DMS79 (cell line): ENCODE measurements at regions not wholly inside any gene's neighbourhood (a gene's known extent, or its start where the extent isn't known, plus 50 kb on each side); places are given as distances from the start of the nearest gene placed in this dataset.

Experiments used
- DNase-seq: peaks from one replicate; lab custom pipeline; 2025; lab: John Stamatoyannopoulos, UW

DNA sequence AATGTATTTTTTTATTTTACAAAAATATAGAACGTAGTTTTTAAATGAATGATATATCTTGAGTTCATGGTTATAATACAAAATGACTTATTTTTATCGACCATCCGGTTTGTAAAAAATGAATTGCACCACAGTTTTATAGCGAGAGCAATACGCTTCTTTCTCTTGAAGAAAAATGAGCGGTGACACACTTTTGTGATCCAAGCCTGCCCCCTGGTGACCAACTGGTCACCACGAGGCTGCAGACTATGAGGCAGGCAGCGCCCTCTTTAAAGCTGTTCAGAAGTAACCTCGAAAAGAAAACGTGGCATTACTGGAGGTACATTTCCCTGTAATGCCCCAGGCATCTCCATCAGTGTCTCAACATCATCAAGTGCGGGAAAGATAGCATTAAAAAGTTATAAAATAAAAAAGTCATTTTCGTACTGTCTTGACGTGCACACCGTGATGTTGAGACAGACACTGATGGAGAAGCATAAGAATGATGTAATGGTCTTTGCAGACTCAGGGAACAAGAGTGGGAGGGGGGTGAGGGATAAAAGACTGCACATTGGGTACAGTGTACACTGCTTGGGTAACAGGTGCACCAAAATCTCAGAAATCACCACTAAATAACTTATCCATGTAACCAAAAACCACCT, 734.2 kb upstream of the ADAMTS5 start:
- DNase-seq = no peak

DNA sequence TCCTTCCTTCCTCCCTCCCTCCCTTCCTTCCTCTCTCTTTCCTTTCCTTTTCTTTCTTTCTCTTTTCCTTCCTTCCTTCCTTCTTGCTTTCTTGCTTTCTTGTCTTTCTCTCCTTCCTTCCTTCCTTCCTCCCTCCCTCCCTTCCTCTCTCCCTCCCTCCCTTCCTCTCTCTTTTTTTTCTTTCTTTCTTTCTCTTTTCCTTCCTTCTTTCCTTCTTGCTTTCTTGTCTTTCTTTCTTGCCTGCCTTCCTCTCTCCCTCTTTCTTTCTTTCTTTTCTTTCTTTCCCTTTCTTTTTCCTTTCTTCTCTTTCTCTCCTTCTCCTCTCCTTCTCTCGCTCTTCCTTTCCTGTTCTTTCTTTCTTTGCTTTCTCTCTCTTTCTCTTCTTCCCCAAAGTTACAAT, 728.4 kb upstream of the ADAMTS5 start:
- DNase-seq = no peak

DNA sequence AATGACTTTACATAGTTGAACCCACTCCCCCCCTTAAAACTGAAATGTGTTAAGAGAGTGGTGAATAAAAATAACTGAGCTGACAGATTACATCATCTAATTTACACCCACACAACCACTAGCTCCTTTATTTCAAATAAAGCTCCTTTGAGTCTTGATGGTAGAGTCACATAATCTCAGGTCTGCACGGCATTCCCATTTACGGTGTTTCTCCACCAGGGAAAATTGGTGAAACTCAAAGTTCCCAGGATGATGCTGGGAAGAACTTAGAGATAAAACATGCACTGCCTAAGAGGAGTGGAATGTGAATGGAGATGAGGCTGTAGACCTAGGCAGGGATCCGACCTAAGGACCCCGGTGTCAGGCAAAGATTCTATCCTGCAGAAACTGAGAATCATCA, 727.8 kb upstream of the ADAMTS5 start:
- no peak for DNase-seq

DNA sequence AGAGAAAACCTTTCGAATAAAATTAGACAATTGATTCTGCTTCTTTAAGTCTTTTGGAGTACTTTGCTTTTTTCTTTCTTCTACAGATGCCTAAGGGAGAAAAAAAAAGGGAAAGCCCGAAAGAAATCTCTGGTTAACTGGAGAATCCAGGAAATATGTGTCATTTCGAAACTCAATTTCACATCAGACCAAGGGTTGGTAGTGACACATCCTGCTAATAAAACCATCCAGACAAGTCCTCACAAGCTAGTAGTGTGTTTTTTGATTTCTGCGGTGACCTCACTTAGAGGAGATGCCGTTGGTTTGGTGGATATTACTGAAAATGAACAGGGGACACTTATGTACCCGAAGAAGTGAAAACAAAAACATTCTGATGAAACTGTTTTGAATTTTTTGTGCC, 726.5 kb upstream of the ADAMTS5 start:
- DNase-seq = no peak

DNA sequence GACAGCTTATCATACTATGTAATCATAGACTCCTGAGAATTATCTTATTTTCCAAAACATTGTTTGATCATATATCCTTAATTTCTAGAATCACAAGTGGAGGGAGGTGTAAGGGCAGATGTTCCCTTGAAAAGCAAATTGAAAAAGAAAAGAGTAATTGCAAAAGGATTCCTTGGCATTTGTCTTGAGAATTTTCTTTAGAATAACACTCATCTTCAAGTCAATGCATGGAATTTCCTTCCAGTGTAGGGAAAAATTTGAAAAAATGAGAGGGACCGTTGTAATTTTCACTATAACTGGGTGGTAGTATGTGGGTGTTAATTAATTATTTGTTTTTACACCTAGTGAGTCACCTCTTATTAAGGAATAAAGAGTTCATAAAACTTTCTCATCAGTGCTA, 724.6 kb upstream of the ADAMTS5 start:
- no peak for DNase-seq

DNA sequence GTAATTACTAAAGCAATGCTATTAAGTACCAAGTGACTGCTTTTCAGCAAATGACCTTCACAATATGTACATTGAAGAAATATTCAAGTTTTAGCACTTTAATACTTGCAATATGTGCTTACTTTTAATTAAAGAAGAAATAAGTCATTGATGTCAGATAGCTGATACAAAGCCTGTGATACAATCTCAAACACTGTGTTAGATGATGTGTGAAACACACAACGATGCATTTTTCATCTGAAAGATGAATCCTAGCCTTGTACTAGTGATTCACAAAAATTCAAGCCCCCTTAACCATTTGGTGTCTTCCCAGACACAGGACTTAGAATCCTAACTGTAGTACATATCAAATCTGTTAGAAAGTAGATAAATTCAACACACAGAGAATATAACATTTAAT, 724.1 kb upstream of the ADAMTS5 start:
- DNase-seq = no peak

DNA sequence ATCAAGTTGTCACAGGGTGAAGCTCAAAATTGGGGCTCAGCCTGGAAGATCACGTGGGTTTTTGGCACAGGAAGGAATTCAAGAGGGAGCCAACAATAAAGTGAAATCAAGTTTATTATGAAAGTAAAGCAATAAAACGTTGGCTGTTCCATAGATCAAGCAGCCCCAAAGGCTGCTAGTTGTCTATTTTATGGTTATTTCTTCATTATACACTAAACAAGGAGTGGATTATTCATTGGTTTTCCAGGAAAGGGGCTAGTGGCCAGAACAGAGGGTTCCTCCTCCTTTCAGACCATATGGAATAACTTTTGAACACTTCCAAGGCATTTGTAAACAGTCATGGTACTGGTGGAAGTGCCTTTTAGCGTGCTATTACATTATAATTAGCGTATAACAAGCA, 723.5 kb upstream of the ADAMTS5 start:
- no peak for DNase-seq

DNA sequence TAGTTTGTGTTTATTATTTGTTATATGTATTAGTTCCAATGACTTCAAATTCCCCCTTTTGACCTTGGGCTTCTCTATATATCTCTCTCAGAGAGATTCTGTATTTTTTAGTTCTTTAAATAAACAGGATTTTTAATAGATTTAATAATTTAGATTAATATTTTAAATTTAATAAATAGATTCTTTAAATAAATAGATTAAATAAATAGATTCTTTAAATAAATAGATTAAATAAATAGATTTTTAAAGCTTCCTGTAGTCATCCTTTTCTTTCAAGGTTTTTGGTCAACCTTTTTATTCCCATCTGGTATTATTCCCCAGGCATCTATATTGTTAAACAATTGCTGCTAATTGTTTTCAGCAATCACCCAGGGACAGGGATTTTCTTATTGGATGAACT, 721.9 kb upstream of the ADAMTS5 start:
- DNase-seq = no peak

DNA sequence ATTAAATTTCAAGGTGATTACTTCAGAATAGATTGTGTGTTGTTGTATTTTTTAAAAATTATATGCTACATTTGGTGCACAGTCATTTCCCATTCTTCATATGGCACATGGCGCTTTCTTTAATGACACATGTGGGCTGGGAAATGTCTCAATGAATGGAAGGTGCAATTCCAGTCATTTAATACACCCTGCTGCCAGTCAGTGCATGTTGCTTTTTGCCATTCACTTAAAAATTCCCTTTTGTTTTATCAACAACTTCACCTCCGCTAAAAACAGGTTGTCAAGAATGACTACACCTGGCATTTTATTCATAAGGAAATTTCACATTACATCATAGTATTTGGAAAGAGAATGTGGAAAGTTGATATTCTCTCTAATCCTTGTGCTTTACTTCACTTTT, 716.4 kb upstream of the ADAMTS5 start:
- no peak for DNase-seq

DNA sequence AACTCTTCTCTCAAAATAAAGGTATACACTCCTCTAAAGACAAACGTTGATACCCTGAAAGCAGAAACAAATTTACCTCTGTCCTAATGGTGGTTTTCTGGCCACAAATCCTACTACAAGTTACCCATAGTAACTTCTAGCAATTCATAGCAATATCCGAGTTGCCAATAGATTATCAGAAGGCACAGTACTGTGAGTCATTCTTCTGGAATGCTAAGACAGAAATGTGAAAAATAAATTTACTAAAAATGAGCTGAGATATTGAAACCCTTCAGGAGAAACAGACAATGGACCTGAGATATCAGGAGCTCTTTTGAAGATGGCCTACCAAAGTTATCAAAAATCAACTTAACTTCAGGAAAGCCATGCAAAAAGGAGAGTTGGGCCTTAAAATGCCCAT, 715.0 kb upstream of the ADAMTS5 start:
- DNase-seq = no peak

DNA sequence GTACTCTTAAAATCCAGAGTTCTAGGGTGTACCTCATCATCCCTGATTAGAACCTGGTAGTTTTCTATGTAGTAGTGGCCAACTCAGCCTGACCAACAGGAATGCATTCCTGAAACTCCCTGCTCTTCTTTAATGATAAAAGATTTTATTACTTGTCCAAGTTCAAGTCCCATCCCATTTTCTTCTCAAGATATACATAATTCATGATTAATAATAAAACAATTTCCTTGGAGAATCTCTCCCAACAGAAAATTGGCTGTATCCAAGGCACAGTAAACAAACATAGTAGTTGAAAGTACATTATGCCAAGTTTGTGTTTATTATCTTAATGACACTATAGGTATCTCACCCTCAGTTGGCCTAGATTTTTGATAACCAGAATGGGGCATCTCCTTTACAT, 714.1 kb upstream of the ADAMTS5 start:
- no peak for DNase-seq

DNA sequence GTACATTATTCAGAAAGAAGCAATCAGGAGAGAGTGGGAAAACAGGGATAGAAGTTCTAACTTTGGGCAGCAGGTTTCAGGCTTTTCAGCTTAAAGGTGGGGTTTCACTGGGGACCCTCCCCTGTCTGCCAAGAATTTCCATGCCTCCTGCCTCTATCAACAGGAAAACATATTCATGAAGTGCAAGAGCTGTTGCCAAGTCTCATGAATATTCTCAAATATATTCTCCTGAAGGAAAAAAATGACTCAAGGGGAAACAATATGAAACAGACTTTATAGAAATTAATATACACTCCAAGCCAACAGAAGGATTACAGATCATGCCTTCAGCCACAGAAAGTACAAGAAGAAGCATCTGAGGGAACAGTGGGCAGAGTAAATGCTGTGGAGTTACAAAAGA, 713.3 kb upstream of the ADAMTS5 start:
- no peak for DNase-seq

DNA sequence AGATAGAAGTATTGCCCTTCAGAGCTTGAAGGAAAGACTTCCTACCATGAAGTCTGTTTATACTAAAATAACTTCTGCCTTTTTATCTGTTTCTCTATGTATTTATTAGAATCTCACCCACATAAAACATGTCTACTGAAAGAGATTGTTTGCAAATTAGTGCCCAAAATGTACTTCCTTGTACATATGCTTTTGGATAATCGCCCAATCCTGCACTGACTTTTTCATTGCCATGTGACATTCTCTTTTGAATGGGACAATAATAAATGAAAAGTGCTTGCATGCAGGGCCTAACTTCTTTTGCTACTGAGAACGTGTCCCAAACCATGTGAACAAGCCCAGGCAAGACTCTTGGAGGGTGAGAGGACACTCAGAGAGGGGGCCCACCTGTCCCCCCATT, 711.6 kb upstream of the ADAMTS5 start:
- DNase-seq = no peak

DNA sequence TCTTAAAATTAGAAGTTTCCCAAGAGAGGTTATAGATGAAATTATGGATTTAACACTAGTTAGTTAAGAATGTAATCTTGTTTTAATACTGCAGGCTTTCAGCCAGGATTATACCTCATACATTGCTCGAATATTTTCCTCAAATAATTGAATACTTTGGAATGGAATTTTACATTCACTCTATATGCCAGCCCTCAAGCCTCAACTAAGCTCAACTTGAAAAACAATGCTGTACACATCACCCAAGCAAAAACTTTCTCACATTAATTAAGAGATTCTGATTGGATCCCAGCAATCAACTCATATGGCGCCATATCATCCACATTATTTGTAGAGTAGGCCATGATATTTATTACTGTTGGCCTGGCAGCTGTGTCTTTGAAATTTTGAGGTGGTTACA, 710.7 kb upstream of the ADAMTS5 start:
- DNase-seq = no peak

DNA sequence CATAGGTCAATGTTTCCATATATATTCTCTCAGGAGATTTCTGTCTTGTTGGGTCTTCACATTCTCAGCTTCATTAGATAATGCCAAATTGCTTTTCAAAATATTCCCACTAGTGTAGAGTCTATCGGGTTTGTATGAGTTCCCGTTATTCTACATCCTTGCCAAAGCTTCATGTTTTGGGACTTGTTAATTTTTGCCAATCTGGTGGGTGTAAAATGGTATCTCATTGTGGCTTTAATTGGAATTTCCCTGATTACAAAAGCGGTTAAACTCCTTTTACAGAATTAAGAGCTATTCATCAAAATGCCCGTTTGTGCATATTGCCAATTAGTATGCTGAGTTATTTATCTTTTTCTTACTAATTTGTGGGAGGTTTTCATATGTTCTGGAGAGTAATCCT, 708.4 kb upstream of the ADAMTS5 start:
- DNase-seq = no peak

DNA sequence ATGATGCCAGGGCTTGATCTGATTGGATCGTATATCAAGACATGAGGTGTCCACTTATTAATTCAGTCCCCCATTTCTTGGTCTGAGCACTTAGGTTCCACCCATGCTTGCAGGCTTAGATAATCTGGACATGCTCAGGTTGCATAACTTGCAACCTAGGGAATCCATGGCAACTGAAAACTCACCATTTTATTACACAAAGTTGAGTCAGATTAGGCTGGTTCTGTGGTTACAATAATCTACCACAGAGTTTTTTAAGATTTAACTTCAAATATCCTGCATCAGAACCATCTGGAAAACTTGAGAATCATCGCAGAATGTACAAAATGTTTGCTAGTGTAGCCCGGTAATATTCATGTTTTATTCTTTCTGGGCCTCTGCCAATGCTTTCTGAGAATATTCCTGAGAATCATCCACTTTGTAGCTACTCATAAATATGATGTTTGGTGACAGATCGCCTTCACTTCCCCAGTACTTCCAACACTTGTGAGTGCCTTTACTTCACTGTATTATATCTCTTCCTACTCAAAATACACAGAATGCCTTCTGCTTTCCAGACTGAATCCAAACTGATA, 707.2 kb upstream of the ADAMTS5 start:
- no peak for DNase-seq

DNA sequence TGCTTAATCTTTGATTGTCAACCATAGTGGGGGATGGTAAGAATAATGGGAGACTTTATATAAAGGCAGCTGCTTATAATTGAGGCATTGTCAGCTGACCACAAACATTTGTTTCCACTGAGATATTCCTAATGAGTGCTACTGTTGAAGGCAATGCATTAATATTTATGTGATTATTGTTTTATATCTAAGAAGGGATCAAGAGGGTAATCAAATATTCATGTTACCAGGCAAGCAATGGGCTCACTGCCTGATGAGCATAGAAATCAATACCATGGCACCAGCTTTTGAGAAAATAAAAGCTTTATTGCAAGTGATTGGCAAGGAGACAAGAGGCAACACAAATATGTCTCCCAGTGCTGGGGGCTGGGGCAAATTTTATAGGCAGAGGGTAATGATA, 706.7 kb upstream of the ADAMTS5 start:
- no peak for DNase-seq

DNA sequence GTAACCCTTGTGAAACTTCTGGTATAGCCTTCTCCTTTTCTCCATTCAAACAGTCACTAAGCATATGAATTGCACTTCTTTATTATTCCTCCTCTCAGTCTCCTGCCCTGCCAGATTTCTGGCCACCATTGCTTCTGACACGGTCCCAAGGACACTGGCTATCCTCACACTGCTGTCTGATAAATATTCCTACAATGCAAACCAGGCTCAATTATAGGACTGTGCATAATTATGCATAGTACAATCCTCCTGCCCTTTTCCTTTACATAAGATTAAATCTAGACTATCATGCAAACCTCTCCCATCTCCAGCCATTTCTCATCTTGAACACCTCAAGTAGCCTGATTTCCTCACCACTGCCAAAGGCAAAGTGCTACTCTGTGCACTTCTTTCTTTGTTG, 704.3 kb upstream of the ADAMTS5 start:
- DNase-seq = no peak

DNA sequence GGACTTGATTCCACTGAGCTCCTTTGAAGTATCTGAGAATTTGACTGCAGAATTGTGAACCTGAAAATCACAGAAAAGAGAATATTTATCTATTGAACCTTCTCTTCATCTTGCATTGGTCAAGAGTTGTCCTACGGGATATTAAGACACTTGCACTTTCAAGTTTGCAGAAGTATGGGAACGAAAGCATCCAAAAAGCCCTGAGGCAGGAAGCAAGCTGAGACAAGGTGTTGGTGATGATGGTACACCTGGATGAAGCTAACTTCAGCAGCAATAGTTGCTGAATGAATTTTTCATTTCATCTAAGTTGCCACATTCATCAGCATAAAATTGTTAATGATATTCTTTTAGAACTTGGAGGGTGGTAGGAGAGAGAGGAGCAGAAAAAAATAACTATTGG, 686.6 kb upstream of the ADAMTS5 start:
- DNase-seq = no peak

DNA sequence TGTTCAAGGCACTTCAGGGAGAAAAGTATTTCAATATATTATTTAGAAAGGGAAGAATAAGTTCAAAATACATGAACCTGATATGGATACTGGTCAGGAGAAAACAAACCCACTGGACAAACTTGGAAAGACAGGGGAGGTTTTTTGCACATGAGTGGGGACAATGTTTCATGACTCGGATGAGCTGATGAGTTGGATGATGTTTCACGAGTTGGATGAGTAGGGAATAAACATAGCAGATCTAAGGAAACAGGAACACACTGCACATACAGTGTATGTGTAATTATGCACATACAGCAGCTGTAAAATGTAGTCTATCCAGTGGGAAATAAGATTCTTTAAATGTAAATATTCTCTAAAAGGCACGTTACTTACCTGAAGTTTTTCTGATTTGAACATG, 682.9 kb upstream of the ADAMTS5 start:
- DNase-seq = no peak

DNA sequence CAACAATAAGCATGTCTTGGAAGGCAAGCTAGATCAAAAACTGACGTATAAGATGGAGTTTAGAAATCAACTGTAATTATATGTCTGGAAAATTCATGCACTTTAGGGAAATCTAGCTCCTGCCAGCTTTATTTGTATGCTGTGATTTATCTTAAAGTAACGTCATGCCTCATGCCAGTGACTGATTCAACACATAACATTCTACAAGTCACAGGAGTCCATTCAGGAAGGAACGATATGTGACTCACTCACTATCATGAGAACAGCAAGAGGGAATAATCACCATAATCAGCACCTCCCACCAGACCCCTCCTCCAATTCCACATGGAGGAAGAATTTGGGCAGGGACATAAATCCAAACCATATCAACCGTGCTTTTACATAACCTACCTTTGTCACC, 682.4 kb upstream of the ADAMTS5 start:
- no peak for DNase-seq

DNA sequence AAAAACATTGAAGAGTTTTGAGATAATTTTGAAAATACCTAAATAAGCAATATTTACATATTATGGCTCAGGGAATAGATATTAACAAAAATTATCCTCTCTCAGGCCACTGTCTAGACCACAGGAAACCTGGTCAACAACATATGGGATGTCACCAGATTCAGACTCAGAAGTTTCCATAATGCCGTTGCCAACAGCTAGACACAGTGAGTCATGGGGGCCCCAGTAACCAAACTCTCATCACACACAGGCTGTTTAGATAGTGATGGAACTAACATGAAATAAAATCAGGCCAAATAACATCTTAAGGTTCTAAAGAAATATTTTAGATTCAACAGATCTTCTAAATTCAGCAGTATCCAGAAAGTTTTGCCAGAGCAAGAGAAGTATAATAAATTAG, 681.7 kb upstream of the ADAMTS5 start:
- no peak for DNase-seq

DNA sequence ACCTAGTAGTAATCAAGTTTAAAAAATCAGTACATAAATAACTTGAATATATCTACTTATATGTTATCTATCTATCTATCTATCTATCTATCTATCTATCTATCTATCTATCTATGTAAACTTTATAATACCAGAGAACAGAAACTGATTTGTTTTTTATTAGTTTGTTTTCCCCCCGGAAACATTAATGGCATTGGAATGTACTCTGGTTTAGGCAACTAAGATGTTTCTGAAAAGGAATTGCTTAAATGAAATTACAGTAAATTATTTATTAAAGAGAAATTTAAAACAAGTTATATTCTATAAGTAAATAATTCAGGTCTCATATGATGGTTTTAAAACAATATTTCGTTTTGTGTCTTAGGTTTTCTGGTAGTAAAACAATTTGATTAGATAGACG, 681.0 kb upstream of the ADAMTS5 start:
- no peak for DNase-seq

DNA sequence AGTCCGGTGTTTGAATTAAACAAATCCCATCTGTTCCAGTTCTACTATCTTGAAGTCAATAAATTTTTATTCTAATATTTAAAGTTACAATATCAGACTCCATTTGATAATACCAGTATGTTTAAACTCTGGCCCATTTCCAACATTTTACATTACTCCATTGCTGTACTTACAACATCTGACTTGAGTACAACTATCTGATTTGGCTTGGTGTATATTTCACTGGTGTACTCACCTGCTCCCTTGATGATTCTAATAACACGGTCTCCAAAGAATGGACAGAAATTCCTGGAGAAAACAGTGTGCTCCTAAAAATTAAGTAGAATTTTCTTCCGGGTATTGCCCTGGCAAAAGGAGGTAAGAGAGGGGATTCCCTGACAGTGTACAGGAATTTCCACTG, 680.5 kb upstream of the ADAMTS5 start:
- DNase-seq = no peak

DNA sequence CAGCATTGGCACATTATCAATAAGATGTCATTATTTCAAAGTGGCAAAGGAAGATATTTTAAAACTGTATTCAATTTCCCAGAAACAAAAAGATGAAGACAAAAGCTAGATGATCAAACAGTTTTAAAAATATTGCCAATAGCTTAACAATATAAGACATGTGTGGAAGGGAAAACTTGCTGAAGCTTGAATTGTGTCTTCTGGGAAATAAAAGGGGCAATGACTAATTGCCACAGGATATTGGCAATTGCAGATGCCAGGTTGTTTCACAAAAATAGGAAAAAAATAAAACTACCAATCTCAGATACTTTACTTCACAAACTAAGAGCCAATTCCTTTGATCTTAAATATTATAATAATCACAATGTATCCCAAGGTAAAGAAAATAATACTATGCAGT, 679.8 kb upstream of the ADAMTS5 start:
- no peak for DNase-seq
